ENCODE measurements at regions not wholly inside any gene's neighbourhood (a gene's known extent, or its start where the extent isn't known, plus 50 kb on each side); places are given as distances from the start of the nearest gene placed in this dataset.

GRCh38 chr3:41000471-41000870 lies 198.8 kb upstream of the CTNNB1 start:
- no peak for DNase-seq

- no peak for DNase-seq
Measured at GRCh38 chr3:41001556-41001955, 197.7 kb upstream of the CTNNB1 start.

- DNase-seq: peak in 4 of 6 experiments; percentile 12 to 30 (median 13)
Measured at GRCh38 chr3:41002104-41002503, 197.2 kb upstream of the CTNNB1 start.

GRCh38 chr3:41007399-41007798 lies 191.9 kb upstream of the CTNNB1 start:
- DNase-seq: no peak

GRCh38 chr3:41011854-41012253 lies 187.5 kb upstream of the CTNNB1 start:
- DNase-seq: no peak

- no peak for DNase-seq
Measured at GRCh38 chr3:41018855-41019254, 180.4 kb upstream of the CTNNB1 start.

GRCh38 chr3:41024031-41024836 lies 175.1 kb upstream of the CTNNB1 start:
- DNase-seq: no peak

GRCh38 chr3:41026394-41027177 lies 172.7 kb upstream of the CTNNB1 start:
- DNase-seq: no peak

- no peak for DNase-seq
Measured at GRCh38 chr3:41029356-41029755, 169.9 kb upstream of the CTNNB1 start.

GRCh38 chr3:41030220-41030619 lies 169.1 kb upstream of the CTNNB1 start:
- no peak for DNase-seq

- no peak for DNase-seq
Measured at GRCh38 chr3:41031401-41031800, 167.9 kb upstream of the CTNNB1 start.

- DNase-seq: no peak
Measured at GRCh38 chr3:41033956-41034519, 165.3 kb upstream of the CTNNB1 start.

- no peak for DNase-seq
Measured at GRCh38 chr3:41035456-41036022, 163.8 kb upstream of the CTNNB1 start.

- no peak for DNase-seq
Measured at GRCh38 chr3:41037651-41038334, 161.5 kb upstream of the CTNNB1 start.

- DNase-seq: no peak
Measured at GRCh38 chr3:41040256-41040655, 159.0 kb upstream of the CTNNB1 start.

GRCh38 chr3:41041462-41041861 lies 157.8 kb upstream of the CTNNB1 start:
- DNase-seq: no peak

GRCh38 chr3:41041899-41042298 lies 157.4 kb upstream of the CTNNB1 start:
- no peak for DNase-seq

- no peak for DNase-seq
Measured at GRCh38 chr3:41044523-41044922, 154.8 kb upstream of the CTNNB1 start.

- DNase-seq: no peak
Measured at GRCh38 chr3:41045491-41045890, 153.8 kb upstream of the CTNNB1 start.

- DNase-seq: no peak
Measured at GRCh38 chr3:41050144-41050543, 149.2 kb upstream of the CTNNB1 start.

GRCh38 chr3:41053220-41053619 lies 146.1 kb upstream of the CTNNB1 start:
- no peak for DNase-seq

- DNase-seq: no peak
Measured at GRCh38 chr3:41060106-41060505, 139.2 kb upstream of the CTNNB1 start.

GRCh38 chr3:41064070-41064469 lies 135.2 kb upstream of the CTNNB1 start:
- no peak for DNase-seq

Data from stimulated activated naive CD4-positive, alpha-beta T cell (primary cell).